Liver (tissue), 7 donors: ENCODE measurements at regions not wholly inside any gene's neighbourhood (a gene's known extent, or its start where the extent isn't known, plus 50 kb on each side); places are given as distances from the start of the nearest gene placed in this dataset.

Experiments used
- DNase-seq: peaks from one replicate; pipeline ENCODE4 v3.0.0-alpha.2; 2017; ENCODE audit warnings: low spot score
- H3K27ac ChIP-seq, 2 donors: one replicate each; pipeline ENCODE4 v1.7.0; 2013; ENCODE audit warnings: inconsistent platforms in 2 of 2, low read length in 2 of 2, control low read depth in 1 of 2, low read depth in 1 of 2, mild to moderate bottlenecking in 1 of 2
- H3K27me3 ChIP-seq, 4 donors: one replicate each; pipeline versions ENCODE4 v1.6.1 to v1.7.0; 2013; ENCODE audit warnings: low read length in 3 of 4, inconsistent platforms in 1 of 4, mild to moderate bottlenecking in 1 of 4, moderate library complexity in 1 of 4; ENCODE audit not compliant: control insufficient read depth in 4 of 4, insufficient read depth in 4 of 4
- H3K36me3 ChIP-seq, 4 donors: one replicate each; pipeline versions ENCODE4 v1.6.1 to v1.7.0; 2013; ENCODE audit warnings: low read length in 3 of 4, mild to moderate bottlenecking in 3 of 4, low read depth in 1 of 4, moderate library complexity in 1 of 4; ENCODE audit not compliant: control insufficient read depth in 4 of 4, insufficient read depth in 3 of 4
- H3K4me1 ChIP-seq, 4 donors: one replicate each; pipeline versions ENCODE4 v1.6.1 to v1.7.0; 2013; ENCODE audit warnings: low read length in 3 of 4, mild to moderate bottlenecking in 3 of 4, moderate library complexity in 1 of 4; ENCODE audit not compliant: control insufficient read depth in 4 of 4, insufficient read depth in 4 of 4
- H3K4me3 ChIP-seq, 3 donors: one replicate each; pipeline versions ENCODE4 v1.6.1 to v1.7.0; 2013; ENCODE audit warnings: low read length in 3 of 3, control low read depth in 1 of 3, low read depth in 1 of 3, mild to moderate bottlenecking in 1 of 3
- H3K9ac ChIP-seq, 2 donors: one replicate each; pipeline ENCODE4 v1.7.0; 2013; ENCODE audit warnings: low read length in 2 of 2, mild to moderate bottlenecking in 2 of 2, moderate library complexity in 2 of 2, control low read depth in 1 of 2, low read depth in 1 of 2
- H3K9me3 ChIP-seq, 4 donors: one replicate each; pipeline versions ENCODE4 v1.6.1 to v1.7.0; 2013; ENCODE audit warnings: low read length in 3 of 4; ENCODE audit not compliant: control insufficient read depth in 4 of 4
- ATF3 ChIP-seq: IDR thresholded peaks from 2 replicates; pipeline ENCODE4 v1.6.1; 2016; ENCODE audit warnings: antibody characterized with exemption
- EGR1 ChIP-seq, 2 donors: IDR thresholded peaks; 2 replicates each; pipeline ENCODE4 v1.6.1; 2016 to 2018; ENCODE audit warnings: antibody characterized with exemption in 2 of 2, low read depth in 2 of 2
- FOXA1 ChIP-seq: IDR thresholded peaks from 2 replicates; pipeline ENCODE4 v1.6.1; 2016; ENCODE audit warnings: antibody characterized with exemption
- FOXA2 ChIP-seq: IDR thresholded peaks from 2 replicates; pipeline ENCODE4 v1.6.1; 2016; ENCODE audit warnings: antibody characterized with exemption
- GABPA ChIP-seq, 2 donors: IDR thresholded peaks in 1 of 2; conservative IDR thresholded peaks in 1 of 2; 2 replicates each; pipeline ENCODE4 v1.6.1; 2016; ENCODE audit warnings: antibody characterized with exemption in 2 of 2, mild to moderate bottlenecking in 1 of 2, moderate library complexity in 1 of 2
- HNF4A ChIP-seq, 2 donors: conservative IDR thresholded peaks; 2 replicates each; pipeline ENCODE4 v1.6.1; 2016; ENCODE audit warnings: antibody characterized with exemption in 2 of 2, mild to moderate bottlenecking in 2 of 2
- HNF4G ChIP-seq: IDR thresholded peaks from 2 replicates; pipeline ENCODE4 v1.6.1; 2016; ENCODE audit warnings: antibody characterized with exemption
- JUND ChIP-seq, 2 donors: IDR thresholded peaks; 2 replicates each; pipeline ENCODE4 v1.6.1; 2016; ENCODE audit warnings: antibody characterized with exemption in 2 of 2
- MAX ChIP-seq: IDR thresholded peaks from 2 replicates; pipeline ENCODE4 v1.6.1; 2016; ENCODE audit warnings: antibody characterized with exemption
- NR2F2 ChIP-seq: IDR thresholded peaks from 2 replicates; pipeline ENCODE4 v1.6.1; 2016; ENCODE audit warnings: antibody characterized with exemption
- RAD21 ChIP-seq, 2 donors: IDR thresholded peaks; 2 replicates each; pipeline ENCODE4 v1.6.1; 2016; ENCODE audit warnings: antibody characterized with exemption in 2 of 2, mild to moderate bottlenecking in 2 of 2
- REST ChIP-seq: IDR thresholded peaks from 2 replicates; pipeline ENCODE4 v1.6.1; 2016; ENCODE audit warnings: antibody characterized with exemption, mild to moderate bottlenecking
- RXRA ChIP-seq, 2 donors: IDR thresholded peaks; 2 replicates each; pipeline ENCODE4 v1.6.1; 2017 to 2018; ENCODE audit warnings: antibody characterized with exemption in 2 of 2, mild to moderate bottlenecking in 1 of 2
- SP1 ChIP-seq: IDR thresholded peaks from 2 replicates; pipeline ENCODE4 v1.6.1; 2018; ENCODE audit warnings: antibody characterized with exemption, mild to moderate bottlenecking
- TAF1 ChIP-seq: conservative IDR thresholded peaks from 2 replicates; pipeline ENCODE4 v1.6.1; 2016; ENCODE audit warnings: antibody characterized with exemption, mild to moderate bottlenecking
- YY1 ChIP-seq: IDR thresholded peaks from 2 replicates; pipeline ENCODE4 v1.6.1; 2016; ENCODE audit warnings: antibody characterized with exemption, mild to moderate bottlenecking
- WGBS: extraction: QIAGEN DNeasy Blood & Tissue Kit; methylation state at CpG from one replicate; pipeline ENCODE4 v1.1.7; 2013; 5-methylcytosine and 5-hydroxymethylcytosine counted together
- TF ChIP-seq, protein P1 (sequence below): IDR thresholded peaks from 2 replicates; pipeline ENCODE4 v1.6.1; 2016; ENCODE audit warnings: antibody characterized with exemption
- donor health status: healthy.
- donor health status: healthy.
- donor health status: healthy.
- donor health status: healthy.

- no peak overlapping the region for H3K27ac ChIP-seq
These were observed 447.8 kb downstream of the SPRY1 start for GRCh38 chr4:123844374-123844773.

DNA sequence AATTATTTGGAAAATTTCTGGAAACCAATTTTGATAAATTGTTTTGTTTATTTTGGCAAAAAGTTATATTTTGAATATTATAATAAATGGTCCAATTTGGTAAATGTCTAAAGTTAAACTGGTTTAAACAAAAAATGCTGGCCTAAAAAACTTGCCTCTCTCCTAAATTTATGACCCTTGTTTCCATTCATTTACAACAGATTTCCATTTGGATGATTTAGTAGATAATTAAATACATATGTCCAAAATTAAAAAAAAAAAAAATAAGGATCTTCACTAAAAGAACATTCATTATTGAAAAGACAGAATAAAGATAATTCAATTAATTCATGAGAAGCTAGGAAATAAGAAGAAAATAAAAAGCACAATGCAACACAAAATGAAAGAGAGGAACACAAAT lies 449.5 kb downstream of the SPRY1 start:
- Histone ChIP-seq H3K9me3 (no peaks in the 10 kb centered on the region), H3K27me3 (peaks cover 0 to 2% (median 0%) of the 10 kb centered on the region in 4 donors), H3K9ac (no peak overlapping the region), H3K36me3 (no peaks in the 10 kb centered on the region), H3K4me1 (no peaks in the 10 kb centered on the region), H3K4me3 (no peak overlapping the region), H3K27ac (no peak overlapping the region)
- no peak for DNase-seq
- TF ChIP-seq EGR1 (IDR thresholded peaks at IDR 0.05; ENCODE audit: low read depth in 2 of 2) (no peak), FOXA1 (no peak), FOXA2 (no peak)

More at GRCh38 chr4:123844374-123844773, 447.8 kb downstream of the SPRY1 start:
- Histone ChIP-seq H3K4me1 (no peaks in the 10 kb centered on the region), H3K4me3 (no peak overlapping the region), H3K9me3 (no peaks in the 10 kb centered on the region), H3K36me3 (no peaks in the 10 kb centered on the region), H3K27me3 (peaks cover 0 to 2% (median 0%) of the 10 kb centered on the region in 4 donors), H3K9ac (no peak overlapping the region)
- no peak for TF ChIP-seq GABPA (IDR thresholded peaks at IDR 0.05 in 1 of 2, conservative IDR thresholded peaks at IDR 0.05 in 1 of 2)
- no peak for TF ChIP-seq YY1
- TF ChIP-seq RAD21 (IDR thresholded peaks at IDR 0.05) = no peak
- TF ChIP-seq NR2F2 = no peak
- TF ChIP-seq MAX = no peak
- TF ChIP-seq HNF4A (conservative IDR thresholded peaks at IDR 0.05) = no peak
- TF ChIP-seq JUND (IDR thresholded peaks at IDR 0.05) = no peak
- TF ChIP-seq SP1 = no peak
- no peak for TF ChIP-seq ATF3
- no peak for TF ChIP-seq TAF1
- no peak for TF ChIP-seq EGR1 (IDR thresholded peaks at IDR 0.05; ENCODE audit: low read depth in 2 of 2)
- TF ChIP-seq RXRA (IDR thresholded peaks at IDR 0.05) = no peak
- no peak for TF ChIP-seq HNF4G
- TF ChIP-seq, protein P1, sequence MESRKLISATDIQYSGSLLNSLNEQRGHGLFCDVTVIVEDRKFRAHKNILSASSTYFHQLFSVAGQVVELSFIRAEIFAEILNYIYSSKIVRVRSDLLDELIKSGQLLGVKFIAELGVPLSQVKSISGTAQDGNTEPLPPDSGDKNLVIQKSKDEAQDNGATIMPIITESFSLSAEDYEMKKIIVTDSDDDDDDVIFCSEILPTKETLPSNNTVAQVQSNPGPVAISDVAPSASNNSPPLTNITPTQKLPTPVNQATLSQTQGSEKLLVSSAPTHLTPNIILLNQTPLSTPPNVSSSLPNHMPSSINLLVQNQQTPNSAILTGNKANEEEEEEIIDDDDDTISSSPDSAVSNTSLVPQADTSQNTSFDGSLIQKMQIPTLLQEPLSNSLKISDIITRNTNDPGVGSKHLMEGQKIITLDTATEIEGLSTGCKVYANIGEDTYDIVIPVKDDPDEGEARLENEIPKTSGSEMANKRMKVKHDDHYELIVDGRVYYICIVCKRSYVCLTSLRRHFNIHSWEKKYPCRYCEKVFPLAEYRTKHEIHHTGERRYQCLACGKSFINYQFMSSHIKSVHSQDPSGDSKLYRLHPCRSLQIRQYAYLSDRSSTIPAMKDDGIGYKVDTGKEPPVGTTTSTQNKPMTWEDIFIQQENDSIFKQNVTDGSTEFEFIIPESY = no peak
- no peak for DNase-seq
- WGBS = 95% methylated on average over 4 of the region's 4 CpGs

GRCh38 chr4:123846561-123846960 lies 450.0 kb downstream of the SPRY1 start:
- Histone ChIP-seq H3K4me3 (no peak overlapping the region), H3K9me3 (no peaks in the 10 kb centered on the region), H3K27ac (no peak overlapping the region), H3K9ac (no peak overlapping the region), H3K36me3 (no peaks in the 10 kb centered on the region), H3K27me3 (peaks cover 0 to 2% (median 0%) of the 10 kb centered on the region in 4 donors), H3K4me1 (no peaks in the 10 kb centered on the region)
- TF ChIP-seq EGR1 (IDR thresholded peaks at IDR 0.05; ENCODE audit: low read depth in 2 of 2) = no peak
- TF ChIP-seq YY1 = no peak
- no peak for TF ChIP-seq HNF4A (conservative IDR thresholded peaks at IDR 0.05)
- TF ChIP-seq RAD21 (IDR thresholded peaks at IDR 0.05) = no peak
- TF ChIP-seq MAX = no peak
- TF ChIP-seq REST = no peak
- no peak for TF ChIP-seq TAF1
- TF ChIP-seq FOXA2 = no peak
- TF ChIP-seq FOXA1 = no peak
- TF ChIP-seq ATF3 = no peak
- TF ChIP-seq, protein P1 = no peak
- no peak for DNase-seq
